ENCODE measurements at regions not wholly inside any gene's neighbourhood (a gene's known extent, or its start where the extent isn't known, plus 50 kb on each side); places are given as distances from the start of the nearest gene placed in this dataset.

- TF ChIP-seq CTCF (IDR thresholded peaks at IDR 0.05; ENCODE audit: control extremely low read depth, extremely low read depth, low read depth, missing control alignments), result no peak
- POLR2A ChIA-PET, result no interaction called here
- CTCF ChIA-PET, result no interaction called here
- DNase-seq (ENCODE audit: extremely low spot score), result no peak
These were observed 880.6 kb downstream of the TSN start for GRCh38 chr2:122636097-122636496.

- DNase-seq (ENCODE audit: extremely low spot score), result no peak
- CTCF ChIA-PET, result interaction anchor here (1.4 to 1.9 kb wide), 2 partner anchors 10 to 11 kb away, joined by 4 to 5 read pairs; no protein-coding TSS in a partner anchor
- POLR2A ChIA-PET, result no interaction called here
- TF ChIP-seq CTCF (IDR thresholded peaks at IDR 0.05; ENCODE audit: control extremely low read depth, extremely low read depth, low read depth, missing control alignments), result no peak
These were observed 883.7 kb downstream of the TSN start for GRCh38 chr2:122639176-122639575.

GRCh38 chr2:122639711-122640110, 884.3 kb downstream of the TSN start:
- POLR2A ChIA-PET, result no interaction called here
- TF ChIP-seq CTCF (IDR thresholded peaks at IDR 0.05; ENCODE audit: control extremely low read depth, extremely low read depth, low read depth, missing control alignments), result no peak
- no peak for DNase-seq (ENCODE audit: extremely low spot score)
- CTCF ChIA-PET, result interaction anchor here (1.4 to 1.9 kb wide), 2 partner anchors 9 to 12 kb away, joined by 4 to 5 read pairs; no protein-coding TSS in a partner anchor

GRCh38 chr2:122643725-122644329, 888.4 kb downstream of the TSN start:
- CTCF ChIA-PET, result no interaction called here
- POLR2A ChIA-PET, result no interaction called here
- TF ChIP-seq CTCF (IDR thresholded peaks at IDR 0.05; ENCODE audit: control extremely low read depth, extremely low read depth, low read depth, missing control alignments), result no peak
- no peak for DNase-seq (ENCODE audit: extremely low spot score)

- no peak for TF ChIP-seq CTCF (IDR thresholded peaks at IDR 0.05; ENCODE audit: control extremely low read depth, extremely low read depth, low read depth, missing control alignments)
- no peak for DNase-seq (ENCODE audit: extremely low spot score)
- POLR2A ChIA-PET, result no interaction called here
- CTCF ChIA-PET, result interaction anchor here (1.1 to 3.1 kb wide), 2 partner anchors 9 to 16 kb away, joined by 3 to 15 read pairs; no protein-coding TSS in a partner anchor
These were observed 895.8 kb downstream of the TSN start for GRCh38 chr2:122651236-122651635.

- CTCF ChIA-PET, result interaction anchor here (1.1 to 3.1 kb wide), 2 partner anchors 8 to 17 kb away, joined by 3 to 15 read pairs; no protein-coding TSS in a partner anchor
- no peak for DNase-seq (ENCODE audit: extremely low spot score)
- POLR2A ChIA-PET, result no interaction called here
- TF ChIP-seq CTCF (IDR thresholded peaks at IDR 0.05; ENCODE audit: control extremely low read depth, extremely low read depth, low read depth, missing control alignments), result no peak
These were observed 896.3 kb downstream of the TSN start for GRCh38 chr2:122651780-122652179.

All from GM10248 (cell line).